Epithelial cell of prostate (primary cell): ENCODE measurements at regions not wholly inside any gene's neighbourhood (a gene's known extent, or its start where the extent isn't known, plus 50 kb on each side); places are given as distances from the start of the nearest gene placed in this dataset.
A peak's percentile ranks its signal among the peaks of the same experiment; 100 is the strongest.
"Not testable (repeated sequence)": the region's sequence is repeated elsewhere in the genome, so short reads cannot be mapped to it uniquely, and the experiment has no call there.

ENCODE experiments used
- DNase-seq: peaks from one replicate; pipeline ENCODE4 v3.0.0-alpha.2; 2011; ENCODE audit warnings: low read depth, low spot score
- H3K27ac ChIP-seq: fragments of 450-650 bp; 2 replicates; pipeline ENCODE4 v1.5.1; 2017; ENCODE audit warnings: mild to moderate bottlenecking

DNA sequence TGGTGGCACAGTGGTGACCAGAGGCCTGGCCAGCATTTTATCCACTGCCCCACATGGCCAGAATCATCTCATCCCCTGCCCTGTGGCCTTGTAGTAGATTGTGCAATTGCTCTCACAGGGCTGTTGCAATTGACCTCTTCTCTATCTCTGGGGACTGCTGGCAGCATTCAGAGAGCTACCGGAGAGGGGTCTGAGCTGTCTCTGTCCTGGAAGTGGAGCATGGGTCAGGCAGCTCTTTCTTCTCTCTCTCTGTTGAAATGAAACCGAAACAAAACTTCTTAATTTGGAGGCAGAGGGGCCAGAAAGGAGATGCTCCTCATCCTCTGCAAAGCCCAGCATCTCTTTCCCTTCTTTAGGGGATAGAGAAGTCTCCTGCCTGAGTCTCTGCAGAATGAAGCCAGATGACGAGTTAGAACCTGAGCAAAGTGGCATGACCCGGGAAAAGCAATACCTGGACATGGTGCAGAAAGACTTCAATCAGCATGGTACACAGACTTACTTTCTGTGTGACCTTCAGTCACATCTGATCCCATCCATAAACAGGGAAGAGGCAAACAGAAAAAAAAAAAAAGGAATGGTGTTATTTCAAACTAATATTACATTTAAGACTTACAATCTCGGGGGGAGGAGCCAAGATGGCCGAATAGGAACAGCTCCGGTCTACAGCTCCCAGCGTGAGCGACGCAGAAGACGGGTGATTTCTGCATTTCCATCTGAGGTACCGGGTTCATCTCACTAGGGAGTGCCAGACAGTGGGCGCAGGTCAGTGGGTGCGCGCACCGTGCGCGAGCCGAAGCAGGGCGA is 144.5 kb upstream of the BCL6 start:
- H3K27ac ChIP-seq: no peak overlapping the region
- no peak for DNase-seq

DNA sequence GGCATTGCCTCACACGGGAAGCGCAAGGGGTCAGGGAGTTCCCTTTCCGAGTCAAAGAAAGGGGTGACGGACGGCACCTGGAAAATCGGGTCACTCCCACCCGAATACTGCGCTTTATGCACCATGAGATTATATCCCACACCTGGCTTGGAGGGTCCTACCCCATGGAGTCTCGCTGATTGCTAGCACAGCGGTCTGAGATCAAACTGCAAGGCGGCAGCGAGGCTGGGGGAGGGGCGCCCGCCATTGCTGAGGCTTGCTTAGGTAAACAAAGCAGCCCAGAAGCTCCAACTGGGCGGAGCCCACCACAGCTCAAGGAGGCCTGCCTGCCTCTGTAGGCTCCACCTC is 145.1 kb upstream of the BCL6 start:
- DNase-seq: not testable (repeated sequence)

DNA sequence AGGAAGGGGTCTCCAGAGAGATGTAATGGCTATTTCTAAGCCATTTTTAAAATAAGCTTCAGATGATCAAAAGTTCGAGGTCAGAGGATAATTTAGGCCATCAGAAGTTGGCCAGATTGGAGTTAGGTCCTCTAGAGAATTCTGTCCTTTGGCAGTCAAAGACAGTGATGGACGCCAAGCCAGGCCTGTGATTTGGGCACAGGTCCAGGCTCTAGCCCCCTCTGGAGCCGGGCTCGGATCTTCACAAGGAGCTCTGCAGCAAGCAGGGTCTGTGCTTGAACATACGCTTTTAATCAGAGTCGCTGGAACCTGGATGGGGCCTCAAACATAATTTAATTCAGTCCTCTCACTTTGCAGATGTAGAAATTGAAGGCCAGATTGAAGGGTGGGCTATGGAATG is 151.4 kb upstream of the BCL6 start:
- H3K27ac ChIP-seq: no peak overlapping the region
- no peak for DNase-seq

More for the DNA sequence above, 145.1 kb upstream of the BCL6 start:
- not testable (repeated sequence) for H3K27ac ChIP-seq

DNA sequence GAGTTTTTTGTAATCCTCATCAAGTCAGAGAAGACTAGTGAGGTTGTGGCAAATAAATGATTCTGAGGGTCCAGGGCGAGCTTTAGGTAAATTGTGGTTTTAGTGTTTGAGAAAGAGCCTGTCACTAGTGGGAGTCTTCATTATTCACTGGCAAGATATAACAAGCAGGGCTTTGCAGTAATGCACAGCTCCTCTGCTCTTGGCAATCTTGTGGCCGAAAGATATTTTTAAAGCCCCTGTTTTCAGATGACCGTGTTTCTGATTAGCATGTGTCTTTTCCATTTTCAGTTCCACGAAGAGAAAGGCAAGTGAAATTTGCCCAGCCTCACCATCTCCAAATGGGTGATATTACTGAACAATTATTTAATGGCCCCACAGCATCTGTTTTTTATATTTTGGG is 154.0 kb upstream of the BCL6 start:
- no peak overlapping the region for H3K27ac ChIP-seq
- DNase-seq: no peak

DNA sequence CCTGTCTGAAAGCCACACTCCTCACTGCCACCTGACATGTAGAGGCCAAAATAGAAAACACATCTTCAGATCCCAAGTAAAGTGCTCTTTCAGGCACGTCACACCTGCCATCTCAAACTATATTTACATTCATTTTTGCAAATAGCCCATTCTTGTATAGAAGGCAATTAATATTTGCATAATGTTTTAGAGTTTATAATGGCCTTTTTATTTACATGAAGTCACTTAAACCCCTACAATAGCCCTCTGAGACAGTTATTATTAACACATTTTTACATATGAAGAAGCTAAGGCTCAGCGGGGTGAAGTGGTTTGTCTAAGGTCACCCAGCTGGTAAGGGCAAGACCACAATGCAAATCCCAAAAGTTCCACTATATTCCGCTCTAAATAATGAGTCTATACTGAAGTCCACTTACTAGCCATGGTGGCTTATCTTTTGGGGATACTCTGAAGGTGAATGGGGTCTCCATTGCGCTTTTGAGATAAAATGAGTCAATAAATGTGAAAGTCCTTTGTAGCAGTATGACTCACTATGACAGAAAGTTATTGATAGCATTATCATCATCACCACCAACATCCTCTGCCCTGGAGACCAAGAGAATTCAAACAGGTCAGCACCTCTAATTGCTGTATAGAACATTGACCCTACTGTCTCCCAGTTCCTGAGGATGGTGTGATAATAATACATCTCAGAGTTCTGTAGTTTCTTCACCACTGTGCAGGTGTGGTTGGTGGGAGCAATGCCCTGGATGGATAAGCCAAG is 155.9 kb upstream of the BCL6 start:
- no peak for DNase-seq
- no peak overlapping the region for H3K27ac ChIP-seq

DNA sequence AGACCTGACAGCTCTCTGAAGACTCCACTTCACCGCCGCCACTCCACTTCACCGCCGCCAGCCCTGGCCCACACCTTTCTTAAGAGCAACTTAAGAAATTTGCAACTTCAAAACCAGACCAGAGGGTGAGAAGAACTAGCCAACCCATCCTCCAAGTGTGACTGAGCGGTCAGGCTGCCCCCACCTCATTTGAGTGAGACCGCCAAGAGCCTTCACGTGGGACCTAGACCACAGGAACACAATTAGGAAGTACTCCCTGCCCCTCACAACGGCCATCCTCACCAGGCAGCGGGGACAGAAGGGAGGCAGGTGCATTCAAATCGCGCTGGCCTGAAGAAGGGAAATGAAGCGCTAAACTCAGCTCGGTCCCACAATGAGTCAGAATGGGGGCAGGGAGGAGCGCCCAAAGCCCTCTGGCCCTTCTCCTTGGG is 156.8 kb upstream of the BCL6 start:
- no peak for DNase-seq
- no peak overlapping the region for H3K27ac ChIP-seq

DNA sequence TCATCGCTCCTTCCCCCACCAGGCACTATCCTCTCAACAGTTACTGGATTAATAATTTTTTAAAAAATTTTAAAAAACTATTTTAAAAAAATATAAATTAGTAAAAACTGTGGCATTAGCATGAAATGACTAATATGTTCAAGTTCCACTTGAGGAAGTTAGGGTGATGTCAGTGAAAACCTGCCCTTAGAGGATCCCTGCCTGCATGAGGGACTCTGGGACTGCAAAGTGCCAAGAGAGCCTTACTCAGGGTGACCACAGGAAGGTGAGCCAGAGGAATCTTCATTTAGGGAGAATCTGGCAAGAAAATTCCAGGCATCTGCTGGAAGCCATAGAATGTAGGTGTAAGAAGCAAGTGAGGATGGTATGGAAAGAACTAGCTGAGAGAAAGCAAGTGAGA is 157.7 kb upstream of the BCL6 start:
- no peak overlapping the region for H3K27ac ChIP-seq
- DNase-seq: no peak

DNA sequence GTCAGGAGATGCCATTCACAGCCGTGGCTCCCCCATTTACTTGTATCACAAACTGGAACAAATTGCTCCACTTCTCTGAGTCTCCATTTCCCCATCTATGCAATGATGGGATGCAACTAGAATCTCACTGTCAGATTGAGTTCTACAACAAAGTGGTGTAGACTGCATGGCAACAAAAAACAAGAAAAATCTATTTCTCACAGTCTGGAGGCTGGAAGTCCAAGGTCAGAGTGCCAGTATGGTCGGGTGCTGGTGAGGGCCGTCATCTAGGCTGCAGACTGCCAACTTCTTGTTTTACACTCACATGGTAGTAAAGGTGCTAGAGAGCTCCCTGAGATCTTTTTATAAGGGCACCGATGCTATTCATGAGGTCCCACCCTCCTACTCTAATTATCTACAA is 158.4 kb upstream of the BCL6 start:
- no peak overlapping the region for H3K27ac ChIP-seq
- DNase-seq: no peak

DNA sequence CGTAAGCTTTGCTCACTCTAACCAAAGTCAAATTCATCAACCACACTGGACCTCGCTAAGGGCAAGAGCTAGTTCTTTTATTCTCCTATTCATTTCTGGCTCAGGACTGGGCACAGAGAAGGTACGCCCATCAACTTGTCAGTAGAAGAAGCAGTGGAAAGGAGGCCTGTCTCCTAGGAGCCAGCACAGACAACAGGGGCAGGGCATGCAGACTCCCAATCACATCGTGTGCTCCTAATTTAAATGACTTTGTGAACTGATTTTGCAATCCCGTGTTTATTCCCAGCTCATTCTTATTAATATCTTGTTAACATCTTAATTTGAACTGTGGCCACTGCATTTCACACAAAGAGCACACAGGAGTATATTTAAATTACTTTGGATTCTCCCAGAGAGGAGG is 161.1 kb upstream of the BCL6 start:
- H3K27ac ChIP-seq: no peak overlapping the region
- no peak for DNase-seq

DNA sequence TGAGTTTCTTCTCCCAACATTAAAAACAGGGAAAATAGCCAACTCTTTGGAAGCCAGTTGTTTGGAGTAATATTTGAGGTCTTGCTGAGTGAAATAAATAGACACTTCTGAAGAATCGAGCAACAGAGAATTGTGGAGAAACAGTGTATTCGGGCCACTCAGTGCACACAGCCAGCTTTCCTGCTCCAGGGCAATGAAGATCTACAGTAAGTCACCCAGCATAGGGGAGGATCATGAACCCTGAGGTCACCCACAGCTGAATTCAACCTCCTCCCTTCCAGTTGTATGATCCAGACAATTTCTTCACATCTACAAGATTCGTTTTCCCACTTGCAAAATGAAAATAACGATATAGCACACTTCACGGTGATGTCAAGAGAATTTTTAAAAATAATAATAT is 161.7 kb upstream of the BCL6 start:
- no peak for DNase-seq
- H3K27ac ChIP-seq: no peak overlapping the region

DNA sequence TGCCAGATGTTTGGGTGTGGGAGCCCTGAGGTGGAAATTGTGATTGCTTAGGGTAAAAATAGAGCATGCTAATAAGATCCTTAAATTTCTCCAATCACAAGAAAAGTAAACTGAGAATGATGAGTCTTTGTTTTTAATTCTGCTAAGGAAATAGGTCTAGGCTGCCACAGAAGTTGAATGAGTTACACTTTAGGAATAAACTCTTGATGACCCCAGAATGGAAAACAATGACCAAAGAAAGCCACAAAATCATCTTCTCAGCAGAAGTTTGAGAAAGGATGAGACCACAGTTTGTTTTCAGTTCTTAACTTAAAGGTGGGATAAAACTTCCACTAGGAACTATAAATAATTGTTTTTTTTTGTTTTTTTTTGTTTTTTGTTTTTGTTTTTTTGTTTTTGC is 164.6 kb upstream of the BCL6 start:
- H3K27ac ChIP-seq: no peak overlapping the region
- no peak for DNase-seq

DNA sequence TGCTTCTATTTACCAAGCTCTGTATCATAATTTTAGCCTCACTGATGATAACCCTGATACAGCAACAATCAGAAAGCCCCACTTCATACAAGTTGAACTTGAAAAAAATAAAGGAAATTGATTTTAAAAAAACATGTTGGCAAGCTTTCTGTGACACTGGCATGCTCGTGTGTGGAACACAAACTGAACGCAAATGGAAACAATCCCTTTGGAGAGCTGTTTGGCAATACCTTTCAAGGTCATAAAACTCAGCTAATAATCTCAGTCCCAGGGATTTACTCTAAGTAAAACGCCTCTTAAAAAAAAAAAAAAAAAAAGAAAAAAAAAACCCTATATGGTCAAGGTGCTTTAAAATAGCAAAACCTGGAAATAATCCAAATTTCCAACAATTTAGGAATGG is 166.7 kb upstream of the BCL6 start:
- DNase-seq: no peak
- no peak overlapping the region for H3K27ac ChIP-seq

DNA sequence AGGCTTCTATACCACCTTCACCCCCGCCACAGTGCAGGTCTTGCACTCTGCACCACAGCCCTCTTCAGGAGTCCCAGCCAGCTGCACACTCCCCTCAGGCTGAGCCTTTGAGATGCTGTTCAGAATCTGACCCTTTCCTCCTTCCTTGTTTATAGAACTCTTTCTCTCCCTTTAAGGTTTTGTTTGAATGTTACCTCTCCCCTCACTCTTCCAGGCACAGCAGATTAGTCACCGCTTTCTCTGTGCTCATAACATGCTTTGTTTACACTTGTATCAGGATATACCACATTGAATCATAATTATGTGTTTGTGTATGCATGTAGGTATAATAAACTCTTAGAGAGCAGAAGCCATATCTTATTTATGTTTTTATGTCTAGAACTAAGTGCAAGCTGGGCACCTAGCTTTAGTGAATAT is 168.4 kb upstream of the BCL6 start:
- H3K27ac ChIP-seq: peak overlapping the region; percentile 53
- peak; percentile 77 for DNase-seq

DNA sequence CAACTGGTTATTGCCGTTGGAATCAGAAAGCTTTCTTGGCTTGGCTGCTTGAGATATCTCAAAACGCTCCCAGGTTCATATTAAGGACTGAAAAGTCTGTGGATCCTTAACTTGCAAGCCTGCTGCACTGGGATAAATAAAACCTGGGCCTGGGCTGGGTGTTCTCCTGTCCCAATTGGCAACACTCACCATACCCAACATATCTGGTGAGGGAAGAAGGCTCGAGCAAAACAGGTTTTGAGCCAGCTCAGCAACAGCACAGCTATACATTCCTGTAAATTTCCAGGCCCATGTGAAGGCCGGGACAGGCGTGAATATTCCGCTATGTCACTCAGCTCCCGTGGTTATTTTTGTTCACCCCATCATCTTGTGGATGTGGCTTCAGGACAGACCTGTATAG is 169.0 kb upstream of the BCL6 start:
- peak overlapping the region; percentile 53 for H3K27ac ChIP-seq

DNA sequence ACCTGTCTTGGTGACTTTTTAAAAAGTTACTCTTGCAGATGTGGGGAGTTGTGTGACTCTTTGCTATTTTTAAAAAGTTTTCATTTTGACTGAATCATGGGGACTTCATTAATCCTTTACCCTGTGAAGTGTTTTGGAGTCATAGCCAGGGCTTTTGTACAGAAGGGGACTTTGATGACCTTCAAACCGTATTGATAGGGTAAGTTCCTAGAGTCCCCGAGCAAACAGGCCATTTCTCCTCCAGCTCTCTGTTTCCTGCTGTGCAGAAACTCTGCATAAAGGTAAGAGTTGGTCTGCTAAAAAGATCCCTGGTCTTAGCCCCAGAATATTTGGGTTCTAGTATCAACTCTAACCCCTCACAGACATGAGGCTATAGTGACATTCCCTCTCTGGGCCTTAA is 170.8 kb upstream of the BCL6 start:
- no peak for DNase-seq

More for the DNA sequence above, 169.0 kb upstream of the BCL6 start:
- DNase-seq: peak; percentile 60

DNA sequence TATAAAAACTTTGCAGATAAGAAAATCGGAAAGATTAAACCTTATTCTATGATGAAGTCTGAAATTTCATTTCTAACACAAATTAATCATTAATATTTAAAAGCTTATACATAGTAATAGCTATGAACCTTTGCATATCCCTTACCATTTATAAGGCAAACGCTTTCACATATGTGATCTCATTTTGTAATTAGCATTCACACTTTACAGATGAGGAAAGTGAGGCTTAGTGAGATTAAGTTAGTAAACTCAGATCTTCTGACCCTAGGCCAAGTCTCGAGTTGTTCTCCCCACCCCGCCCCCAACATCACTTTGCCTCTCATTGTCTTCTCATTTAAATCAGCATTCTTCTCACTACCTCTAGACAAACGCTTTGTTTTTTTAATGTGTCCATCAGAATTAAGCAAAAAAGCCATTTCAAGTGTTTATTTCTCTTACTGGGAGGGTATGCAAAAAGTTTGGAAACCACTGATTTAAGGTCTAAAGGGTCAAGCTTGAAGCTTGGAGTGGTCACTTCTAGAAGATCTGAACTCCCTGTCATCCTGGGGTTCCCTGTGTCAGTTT is 172.9 kb upstream of the BCL6 start:
- H3K27ac ChIP-seq: no peak overlapping the region

More for the DNA sequence above, 170.8 kb upstream of the BCL6 start:
- no peak overlapping the region for H3K27ac ChIP-seq

DNA sequence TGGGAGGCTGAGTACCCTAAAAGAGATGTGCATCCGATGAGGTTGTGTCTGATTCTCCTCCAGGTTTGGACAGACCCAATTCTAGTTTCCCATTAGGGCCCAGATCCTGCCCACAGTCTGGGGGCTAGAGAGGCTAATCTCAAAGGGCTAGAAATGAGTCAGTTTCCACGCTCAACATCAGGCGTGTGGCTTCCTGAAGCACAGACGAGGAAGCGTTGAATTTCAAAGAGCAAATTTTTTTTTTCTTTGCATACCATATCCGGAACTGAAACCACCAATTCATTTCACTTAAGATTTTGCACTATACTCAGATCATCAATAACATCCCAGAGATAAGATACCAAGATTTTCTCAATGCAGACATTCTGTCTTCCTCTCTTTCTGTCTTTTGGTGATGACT is 173.8 kb upstream of the BCL6 start:
- no peak overlapping the region for H3K27ac ChIP-seq
- DNase-seq: no peak

More for the DNA sequence above, 172.9 kb upstream of the BCL6 start:
- DNase-seq: no peak

DNA sequence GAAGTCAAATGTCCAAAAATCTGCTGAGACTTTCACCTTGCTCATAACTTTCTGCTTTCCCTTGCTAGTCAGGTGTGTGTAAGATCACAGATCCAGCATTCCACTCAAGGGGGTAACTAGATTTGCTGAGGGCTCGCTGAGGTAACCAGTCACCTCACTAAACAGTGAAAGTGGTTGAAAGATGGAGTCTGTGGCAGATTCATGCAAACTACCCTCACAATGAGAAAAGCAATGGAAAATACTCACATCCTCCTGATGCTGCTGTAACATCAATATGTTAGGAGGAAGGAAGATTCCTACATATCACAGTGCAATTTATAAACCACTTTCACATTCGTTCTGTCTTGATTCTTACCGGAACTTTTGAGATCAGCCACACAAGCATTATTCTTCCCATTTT is 174.3 kb upstream of the BCL6 start:
- DNase-seq: no peak
- H3K27ac ChIP-seq: no peak overlapping the region

DNA sequence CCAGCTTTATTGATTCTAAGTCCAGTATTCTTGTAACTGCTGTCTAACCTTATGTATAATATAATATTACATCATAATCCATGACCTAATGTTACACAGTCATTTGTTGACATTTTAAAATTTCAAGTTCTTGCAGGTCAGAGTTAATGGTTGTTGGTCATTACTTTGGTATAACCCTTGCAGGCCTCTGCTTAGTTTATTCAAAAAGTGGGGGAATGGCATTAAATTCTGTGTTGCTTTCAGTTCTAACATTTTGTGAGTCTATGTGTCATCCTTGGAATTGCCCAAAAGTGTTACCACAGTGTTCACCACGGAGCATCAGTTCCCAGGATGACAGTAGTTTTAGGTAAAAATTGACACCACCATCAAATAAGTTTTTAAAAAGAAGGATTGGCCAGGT is 174.8 kb upstream of the BCL6 start:
- DNase-seq: no peak
- H3K27ac ChIP-seq: no peak overlapping the region

DNA sequence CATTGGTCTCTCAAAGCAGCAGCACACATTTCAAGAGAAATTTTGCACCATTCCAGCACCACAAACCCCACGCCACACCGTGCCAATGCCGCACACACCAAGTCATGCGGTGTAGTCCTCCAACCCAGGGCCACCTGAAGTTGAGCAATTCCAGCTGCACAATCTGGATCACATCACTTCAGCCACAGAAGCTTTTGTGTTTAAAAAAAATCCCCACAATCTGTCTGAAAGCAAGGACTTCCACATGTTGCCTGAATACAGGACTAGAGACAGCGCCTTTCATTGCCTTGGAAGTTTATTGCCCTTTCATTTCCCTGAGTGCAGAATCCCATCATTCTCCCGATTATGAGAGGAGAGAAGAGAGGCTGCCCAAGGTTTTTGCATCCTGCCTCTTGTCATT is 175.6 kb upstream of the BCL6 start:
- no peak for DNase-seq
- H3K27ac ChIP-seq: no peak overlapping the region

DNA sequence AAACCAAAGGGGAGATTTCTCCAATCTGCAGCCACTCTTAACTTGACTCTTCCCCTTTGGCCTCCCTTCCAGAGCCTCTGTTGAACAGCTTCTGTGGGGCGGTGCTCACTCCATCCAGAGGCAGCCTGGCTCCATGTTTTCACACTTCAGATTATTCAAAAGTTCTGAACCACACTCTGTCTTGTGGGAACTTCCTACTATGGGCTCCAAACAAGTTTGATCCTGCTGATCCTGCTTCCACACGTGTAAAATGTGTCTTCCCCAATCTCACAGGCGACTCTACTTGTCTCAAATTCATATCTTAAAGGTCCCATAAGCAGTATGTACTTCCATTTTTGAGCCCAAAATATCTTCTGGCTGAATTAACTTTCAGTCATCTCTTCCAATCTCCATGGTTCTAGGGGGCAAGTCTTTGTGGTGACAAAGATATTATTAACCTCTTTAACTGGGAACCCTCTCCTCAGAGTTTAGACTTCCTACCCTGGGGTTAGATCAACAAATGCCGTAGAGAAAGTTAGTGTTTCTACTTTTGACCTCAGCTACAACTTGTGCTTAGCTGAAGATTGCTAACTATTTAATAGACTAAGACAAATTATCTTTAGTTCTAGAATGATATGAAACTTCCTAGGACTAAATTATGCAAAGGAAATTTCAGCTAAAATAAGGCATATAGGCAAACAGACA is 176.3 kb upstream of the BCL6 start:
- H3K27ac ChIP-seq: no peak overlapping the region
- no peak for DNase-seq
